ENCODE measurements at regions not wholly inside any gene's neighbourhood (a gene's known extent, or its start where the extent isn't known, plus 50 kb on each side); places are given as distances from the start of the nearest gene placed in this dataset.

GRCh38 chr7:112669306-112669705, 120.9 kb downstream of the TMEM168 start (continued):
- TF ChIP-seq, protein P1, sequence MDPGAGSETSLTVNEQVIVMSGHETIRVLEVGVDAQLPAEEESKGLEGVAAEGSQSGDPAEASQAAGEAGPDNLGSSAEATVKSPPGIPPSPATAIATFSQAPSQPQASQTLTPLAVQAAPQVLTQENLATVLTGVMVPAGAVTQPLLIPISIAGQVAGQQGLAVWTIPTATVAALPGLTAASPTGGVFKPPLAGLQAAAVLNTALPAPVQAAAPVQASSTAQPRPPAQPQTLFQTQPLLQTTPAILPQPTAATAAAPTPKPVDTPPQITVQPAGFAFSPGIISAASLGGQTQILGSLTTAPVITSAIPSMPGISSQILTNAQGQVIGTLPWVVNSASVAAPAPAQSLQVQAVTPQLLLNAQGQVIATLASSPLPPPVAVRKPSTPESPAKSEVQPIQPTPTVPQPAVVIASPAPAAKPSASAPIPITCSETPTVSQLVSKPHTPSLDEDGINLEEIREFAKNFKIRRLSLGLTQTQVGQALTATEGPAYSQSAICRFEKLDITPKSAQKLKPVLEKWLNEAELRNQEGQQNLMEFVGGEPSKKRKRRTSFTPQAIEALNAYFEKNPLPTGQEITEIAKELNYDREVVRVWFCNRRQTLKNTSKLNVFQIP (CRISPR knock-in tag; IDR thresholded peaks at IDR 0.05; ENCODE audit: borderline replicate concordance, low read depth) = no peak
- TF ChIP-seq ZC3H10 (CRISPR knock-in tag; IDR thresholded peaks at IDR 0.05) = no peak
- TF ChIP-seq ZFP30 (CRISPR knock-in tag; IDR thresholded peaks at IDR 0.05) = no peak
- no peak for TF ChIP-seq ZNF70 (CRISPR knock-in tag; IDR thresholded peaks at IDR 0.05)
- TF ChIP-seq TCF4 (CRISPR knock-in tag; IDR thresholded peaks at IDR 0.05; ENCODE audit: borderline replicate concordance) = no peak
- no peak for TF ChIP-seq PATZ1 (CRISPR knock-in tag; IDR thresholded peaks at IDR 0.05; ENCODE audit: borderline replicate concordance)
- no peak for TF ChIP-seq ZFP3 (CRISPR knock-in tag; IDR thresholded peaks at IDR 0.05)
- TF ChIP-seq ZNF8 (CRISPR knock-in tag; IDR thresholded peaks at IDR 0.05) = no peak
- no peak for TF ChIP-seq ISL1 (CRISPR knock-in tag; IDR thresholded peaks at IDR 0.05)
- no peak for TF ChIP-seq BACH2 (CRISPR knock-in tag; IDR thresholded peaks at IDR 0.05; ENCODE audit: borderline replicate concordance)
- TF ChIP-seq SNAI2 (CRISPR knock-in tag; IDR thresholded peaks at IDR 0.05) = no peak

GRCh38 chr7:112670193-112670592, 120.0 kb downstream of the TMEM168 start:
- ATAC-seq = no peak
- no peak for TF ChIP-seq BACH2 (CRISPR knock-in tag; IDR thresholded peaks at IDR 0.05; ENCODE audit: borderline replicate concordance)
- no peak for TF ChIP-seq ZC3H10 (CRISPR knock-in tag; IDR thresholded peaks at IDR 0.05)

DNA sequence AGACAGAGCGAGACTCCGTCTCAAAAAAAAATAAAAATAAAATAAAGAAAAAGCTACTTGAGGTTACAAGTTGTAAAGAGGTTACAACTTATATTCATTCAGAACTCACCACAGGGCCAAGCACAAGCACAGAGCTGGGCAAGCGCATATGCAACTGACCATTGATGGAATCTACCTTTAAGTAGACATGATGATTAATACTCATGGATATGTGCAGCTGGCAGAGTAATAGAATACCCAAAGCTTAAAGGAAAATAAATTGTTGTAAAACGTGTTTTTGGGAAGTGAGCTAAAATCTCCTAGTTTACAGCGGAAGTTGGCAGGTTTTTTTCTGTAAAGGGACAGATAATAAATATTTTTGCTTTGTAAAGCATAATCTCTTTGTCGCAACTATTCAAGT, 111.6 kb downstream of the TMEM168 start:
- TF ChIP-seq GLIS3 (CRISPR knock-in tag; IDR thresholded peaks at IDR 0.05) = no peak
- no peak for TF ChIP-seq ZFP3 (CRISPR knock-in tag; IDR thresholded peaks at IDR 0.05)
- TF ChIP-seq ZNF70 (CRISPR knock-in tag; IDR thresholded peaks at IDR 0.05) = no peak
- no peak for TF ChIP-seq ISL1 (CRISPR knock-in tag; IDR thresholded peaks at IDR 0.05)
- TF ChIP-seq CSRNP3 (CRISPR knock-in tag; IDR thresholded peaks at IDR 0.05) = no peak
- no peak for TF ChIP-seq RARB (CRISPR knock-in tag; IDR thresholded peaks at IDR 0.05)
- no peak for TF ChIP-seq ZC3H10 (CRISPR knock-in tag; IDR thresholded peaks at IDR 0.05)
- TF ChIP-seq PATZ1 (CRISPR knock-in tag; IDR thresholded peaks at IDR 0.05; ENCODE audit: borderline replicate concordance) = no peak
- TF ChIP-seq, protein P1 (CRISPR knock-in tag; IDR thresholded peaks at IDR 0.05; ENCODE audit: borderline replicate concordance, low read depth) = no peak
- TF ChIP-seq PPARA (CRISPR knock-in tag; IDR thresholded peaks at IDR 0.05; ENCODE audit: borderline replicate concordance) = no peak
- TF ChIP-seq ESRRG (CRISPR knock-in tag; IDR thresholded peaks at IDR 0.05) = no peak
- no peak for TF ChIP-seq SNAI2 (CRISPR knock-in tag; IDR thresholded peaks at IDR 0.05)
- ATAC-seq = no peak

- ATAC-seq = peak; percentile 38; the same call in 1 of the 3 replicates
These were observed 100.6 kb downstream of the TMEM168 start for GRCh38 chr7:112689466-112690177.

DNA sequence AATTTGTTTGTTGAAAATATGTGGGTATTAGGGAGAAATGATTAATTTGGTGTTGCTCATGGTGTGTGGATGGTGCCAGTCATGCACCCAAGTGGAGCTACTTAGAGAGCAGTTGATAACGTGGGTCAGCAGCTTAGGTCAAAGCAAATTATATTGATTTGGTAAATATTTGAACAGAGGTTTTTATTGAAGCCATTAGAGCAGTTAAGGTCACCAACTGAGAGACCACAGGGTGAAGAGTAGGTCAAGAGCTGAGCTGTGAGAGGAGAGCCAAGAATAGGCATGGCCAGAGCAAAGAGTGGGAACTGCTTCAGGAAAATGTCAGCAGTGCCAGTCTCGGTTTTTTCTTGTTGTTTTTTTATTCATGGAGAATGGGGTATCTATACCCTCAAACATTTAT, 97.9 kb downstream of the TMEM168 start:
- ATAC-seq = no peak
- TF ChIP-seq GLIS3 (CRISPR knock-in tag; IDR thresholded peaks at IDR 0.05) = no peak
- TF ChIP-seq RARB (CRISPR knock-in tag; IDR thresholded peaks at IDR 0.05) = no peak
- no peak for TF ChIP-seq PATZ1 (CRISPR knock-in tag; IDR thresholded peaks at IDR 0.05; ENCODE audit: borderline replicate concordance)
- no peak for TF ChIP-seq ZC3H10 (CRISPR knock-in tag; IDR thresholded peaks at IDR 0.05)
- TF ChIP-seq CSRNP3 (CRISPR knock-in tag; IDR thresholded peaks at IDR 0.05) = no peak
- TF ChIP-seq ISL1 (CRISPR knock-in tag; IDR thresholded peaks at IDR 0.05) = no peak
- TF ChIP-seq TOX (CRISPR knock-in tag; IDR thresholded peaks at IDR 0.05; ENCODE audit: borderline replicate concordance) = no peak
- TF ChIP-seq ZFP30 (CRISPR knock-in tag; IDR thresholded peaks at IDR 0.05) = no peak

Data from SK-N-SH treated with all-trans-retinoic acid at 6 μM for 48 hours (cell line).